HCT116 (cell line): ENCODE measurements at regions not wholly inside any gene's neighbourhood (a gene's known extent, or its start where the extent isn't known, plus 50 kb on each side); places are given as distances from the start of the nearest gene placed in this dataset.

Source experiments
- ATAC-seq: fragments of 200-7000 bp; cut with Tn5 transposase; 2 replicates; pipeline ENCODE4 v1.9.1; 2020; ENCODE audit warnings: mild to moderate bottlenecking, moderate library complexity
- BruUV-seq: library from RNA; stranded (reverse); fragments of 400-500 nt; replicated peaks from 2 replicates; lab custom pipeline; 2021; lab: Mats Ljungman, UMichigan
- CTCF ChIA-PET: fragments of 300-600 bp; sonication (Branson Sonifier 250); formaldehyde crosslinking; loops from one replicate; lab custom pipeline; 2021; ENCODE audit warnings: antibody characterized with exemption; lab: Charles Lee
- POLR2A ChIA-PET: fragments of 300-600, 350-600 bp; sonication (Branson Sonifier 250); formaldehyde crosslinking; loops from one replicate; lab custom pipeline; 2021; ENCODE audit warnings: antibody characterized with exemption; lab: Charles Lee
- RAD21 ChIA-PET, 2 experiments: fragments of 300-600 bp; sonication (Branson Sonifier 250); formaldehyde crosslinking; loops; one replicate each; lab custom pipeline; 2023; ENCODE audit warnings: low total read pairs in 2 of 2; ENCODE audit not compliant: uncharacterized antibody in 2 of 2, unreplicated experiment in 2 of 2, low non-redundant PET in 1 of 2; lab: Charles Lee
- DNase-seq: peaks from one replicate; pipeline ENCODE4 v3.0.0-alpha.2; 2010; ENCODE audit warnings: low read depth, low spot score
- H2AFZ ChIP-seq: fragments of 200-600 bp; shearing (Covaris generic), sonication (generic); 2 replicates; pipeline ENCODE4 v1.6.1; 2017; ENCODE audit warnings: low read depth, mixed run types, mixed read lengths, antibody characterized with exemption, low read length; ENCODE audit not compliant: poor library complexity, severe bottlenecking
- H3K27ac ChIP-seq: 2 replicates; pipeline ENCODE4 v1.5.1; 2012; ENCODE audit warnings: low read depth, low read length
- H3K27me3 ChIP-seq: fragments of 200-600 bp; sonication (generic); 2 replicates; pipeline ENCODE4 v1.6.1; 2016; ENCODE audit warnings: mixed run types, low read length, mixed read lengths; ENCODE audit not compliant: insufficient read depth
- H3K36me3 ChIP-seq, 2 experiments: fragments of 200-500 bp in 1 of 2; fragments of 200-600 bp in 1 of 2; sonication (Bioruptor generic) in 1 of 2; sonication (generic) in 1 of 2; 2 replicates each; pipeline versions ENCODE4 v1.5.1 to v1.6.1; 2014 to 2016; ENCODE audit warnings: low read length in 2 of 2, inconsistent platforms in 1 of 2, mixed read lengths in 1 of 2, mixed run types in 1 of 2; ENCODE audit not compliant: insufficient read depth in 2 of 2, control insufficient read depth in 1 of 2
- H3K4me1 ChIP-seq, 2 experiments: fragments of 200-600 bp in 1 of 2; sonication (generic) in 1 of 2; 2 replicates each; pipeline versions ENCODE4 v1.5.1 to v1.6.1; 2012 to 2017; ENCODE audit warnings: low read length in 2 of 2, inconsistent platforms in 1 of 2, mild to moderate bottlenecking in 1 of 2, mixed read lengths in 1 of 2, mixed run types in 1 of 2, moderate library complexity in 1 of 2; ENCODE audit not compliant: insufficient read depth in 2 of 2, control insufficient read depth in 1 of 2
- H3K4me2 ChIP-seq: fragments of 200-600 bp; sonication (generic); 2 replicates; pipeline ENCODE4 v1.6.1; 2017; ENCODE audit warnings: mixed run types, low read length, mixed read lengths
- H3K4me3 ChIP-seq, 2 experiments: fragments of 200-600 bp in 1 of 2; sonication (generic) in 1 of 2; replicated peaks in 1 of 2; 2 replicates each; pipeline ENCODE4 v1.5.1; 2011 to 2016; ENCODE audit warnings: low read length in 2 of 2, control low read depth in 1 of 2, low read depth in 1 of 2, mild to moderate bottlenecking in 1 of 2, mixed read lengths in 1 of 2, mixed run types in 1 of 2
- H3K79me2 ChIP-seq: fragments of 200-600 bp; sonication (generic); 2 replicates; pipeline ENCODE4 v1.6.1; 2017; ENCODE audit warnings: mild to moderate bottlenecking, mixed run types, low read length, moderate library complexity, mixed read lengths; ENCODE audit not compliant: insufficient read depth
- H3K9ac ChIP-seq: fragments of 200-600 bp; sonication (generic); 2 replicates; pipeline ENCODE4 v1.6.1; 2016; ENCODE audit warnings: low read length, mixed read lengths
- H3K9me2 ChIP-seq: fragments of 200-600 bp; sonication (generic), shearing (Covaris generic); 2 replicates; pipeline ENCODE4 v1.6.1; 2017; ENCODE audit warnings: mixed run types, mild to moderate bottlenecking, moderate library complexity; ENCODE audit not compliant: insufficient read depth
- H3K9me3 ChIP-seq, 2 experiments: fragments of 200-500 bp in 1 of 2; fragments of 200-600 bp in 1 of 2; sonication (Bioruptor generic) in 1 of 2; sonication (generic) in 1 of 2; 2 replicates each; pipeline ENCODE4 v1.6.1; 2014 to 2017; ENCODE audit warnings: low read length in 2 of 2, mixed read lengths in 2 of 2, inconsistent platforms in 1 of 2, low read depth in 1 of 2, mild to moderate bottlenecking in 1 of 2, mixed run types in 1 of 2, moderate library complexity in 1 of 2; ENCODE audit not compliant: control insufficient read depth in 1 of 2, insufficient read depth in 1 of 2
- H4K20me1 ChIP-seq: fragments of 200-600 bp; sonication (generic), shearing (Covaris generic); 2 replicates; pipeline ENCODE4 v1.6.1; 2017; ENCODE audit warnings: mixed run types, mild to moderate bottlenecking, moderate library complexity; ENCODE audit not compliant: insufficient read depth
- CBX3 ChIP-seq: IDR thresholded peaks from 2 replicates; pipeline ENCODE4 v1.6.1; 2012; ENCODE audit warnings: low read depth
- EZH2 ChIP-seq: fragments of 200-600 bp; sonication (generic); IDR thresholded peaks from 2 replicates; pipeline ENCODE4 v1.6.1; 2017; ENCODE audit warnings: antibody characterized with exemption, mixed run types
- FOSL1 ChIP-seq: IDR thresholded peaks from 2 replicates; pipeline ENCODE4 v1.6.1; 2012; ENCODE audit warnings: low read depth
- POLR2AphosphoS5 ChIP-seq: IDR thresholded peaks from 2 replicates; pipeline ENCODE4 v1.6.1; 2011; ENCODE audit warnings: mild to moderate bottlenecking, low read depth, low read length, moderate library complexity
- SIN3A ChIP-seq: IDR thresholded peaks from 2 replicates; pipeline ENCODE4 v1.6.1; 2012; ENCODE audit warnings: low read depth
- ZFX ChIP-seq: fragments of 450-650 bp; IDR thresholded peaks from 2 replicates; pipeline ENCODE4 v1.6.1; 2017
- ZNF274 ChIP-seq: fragments of 200-500 bp; sonication (Bioruptor generic); IDR thresholded peaks from 2 replicates; pipeline ENCODE4 v1.6.1; 2014; ENCODE audit warnings: mild to moderate bottlenecking, low read depth, low read length, inconsistent platforms
- intact Hi-C: fragments of 100-400 bp; cut with micrococcal nuclease; formaldehyde crosslinking; loops from 2 replicates; pipeline ENCODE4 v1.10.0; 2022
- TF ChIP-seq, protein P1 (sequence below): IDR thresholded peaks from 2 replicates; pipeline ENCODE4 v1.6.1; 2011; ENCODE audit warnings: mild to moderate bottlenecking, low read length, moderate library complexity; ENCODE audit not compliant: insufficient replicate concordance; ENCODE audit errors: extremely low read depth
- TF ChIP-seq, protein P2 (sequence below), 3 experiments: fragments of 200-600 bp in 1 of 3; sonication (generic) in 1 of 3; IDR thresholded peaks in 2 of 3; conservative IDR thresholded peaks in 1 of 3; 2 replicates each; pipeline ENCODE4 v1.5.1; 2012 to 2017; ENCODE audit warnings: low read depth in 2 of 3, low read length in 2 of 3, antibody characterized with exemption in 1 of 3, borderline replicate concordance in 1 of 3, control low read depth in 1 of 3, mild to moderate bottlenecking in 1 of 3, mixed read lengths in 1 of 3, mixed run types in 1 of 3, moderate library complexity in 1 of 3; ENCODE audit not compliant: insufficient read depth in 1 of 3

DNA sequence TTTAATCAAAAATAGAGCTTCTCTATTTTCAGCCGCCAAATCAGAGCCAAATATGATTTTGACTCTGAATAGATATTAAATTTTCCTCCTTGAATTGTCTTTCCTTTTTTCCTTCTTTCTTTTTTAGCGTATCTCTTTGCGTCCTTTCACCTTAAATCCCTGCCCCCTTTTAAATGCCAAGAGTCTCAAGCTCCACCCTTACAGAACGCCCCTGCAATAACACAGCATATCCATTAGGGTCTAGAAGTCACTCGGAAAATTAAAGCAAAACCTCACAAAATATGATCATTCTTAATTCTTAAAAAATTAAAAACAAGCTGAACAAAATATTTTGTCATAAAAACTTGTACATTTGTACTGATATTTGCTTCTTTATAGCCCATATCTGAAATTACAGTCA is 51.3 kb upstream of the GRM8 start:
- Histone ChIP-seq H3K4me1 (no peaks in the 10 kb centered on the region), H3K79me2 (no peaks in the 10 kb centered on the region), H3K27ac (no peak overlapping the region), H3K9ac (no peak overlapping the region), H3K4me2 (no peak overlapping the region), H4K20me1 (no peaks in the 10 kb centered on the region), H3K4me3 (no peak overlapping the region), H2AFZ (no peak overlapping the region), H3K27me3 (no peaks in the 10 kb centered on the region), H3K9me2 (no peaks in the 10 kb centered on the region)
- intact Hi-C loops, result no loop called here
- BruUV-seq, result no TSS peak
- POLR2A ChIA-PET, result no interaction called here
- CTCF ChIA-PET, result interaction anchor here (1.5 kb wide), 1 partner anchor 46 kb away, joined by 3 read pairs; no protein-coding TSS in a partner anchor
- TF ChIP-seq, protein P1, sequence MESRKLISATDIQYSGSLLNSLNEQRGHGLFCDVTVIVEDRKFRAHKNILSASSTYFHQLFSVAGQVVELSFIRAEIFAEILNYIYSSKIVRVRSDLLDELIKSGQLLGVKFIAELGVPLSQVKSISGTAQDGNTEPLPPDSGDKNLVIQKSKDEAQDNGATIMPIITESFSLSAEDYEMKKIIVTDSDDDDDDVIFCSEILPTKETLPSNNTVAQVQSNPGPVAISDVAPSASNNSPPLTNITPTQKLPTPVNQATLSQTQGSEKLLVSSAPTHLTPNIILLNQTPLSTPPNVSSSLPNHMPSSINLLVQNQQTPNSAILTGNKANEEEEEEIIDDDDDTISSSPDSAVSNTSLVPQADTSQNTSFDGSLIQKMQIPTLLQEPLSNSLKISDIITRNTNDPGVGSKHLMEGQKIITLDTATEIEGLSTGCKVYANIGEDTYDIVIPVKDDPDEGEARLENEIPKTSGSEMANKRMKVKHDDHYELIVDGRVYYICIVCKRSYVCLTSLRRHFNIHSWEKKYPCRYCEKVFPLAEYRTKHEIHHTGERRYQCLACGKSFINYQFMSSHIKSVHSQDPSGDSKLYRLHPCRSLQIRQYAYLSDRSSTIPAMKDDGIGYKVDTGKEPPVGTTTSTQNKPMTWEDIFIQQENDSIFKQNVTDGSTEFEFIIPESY, result no peak
- TF ChIP-seq, protein P2, sequence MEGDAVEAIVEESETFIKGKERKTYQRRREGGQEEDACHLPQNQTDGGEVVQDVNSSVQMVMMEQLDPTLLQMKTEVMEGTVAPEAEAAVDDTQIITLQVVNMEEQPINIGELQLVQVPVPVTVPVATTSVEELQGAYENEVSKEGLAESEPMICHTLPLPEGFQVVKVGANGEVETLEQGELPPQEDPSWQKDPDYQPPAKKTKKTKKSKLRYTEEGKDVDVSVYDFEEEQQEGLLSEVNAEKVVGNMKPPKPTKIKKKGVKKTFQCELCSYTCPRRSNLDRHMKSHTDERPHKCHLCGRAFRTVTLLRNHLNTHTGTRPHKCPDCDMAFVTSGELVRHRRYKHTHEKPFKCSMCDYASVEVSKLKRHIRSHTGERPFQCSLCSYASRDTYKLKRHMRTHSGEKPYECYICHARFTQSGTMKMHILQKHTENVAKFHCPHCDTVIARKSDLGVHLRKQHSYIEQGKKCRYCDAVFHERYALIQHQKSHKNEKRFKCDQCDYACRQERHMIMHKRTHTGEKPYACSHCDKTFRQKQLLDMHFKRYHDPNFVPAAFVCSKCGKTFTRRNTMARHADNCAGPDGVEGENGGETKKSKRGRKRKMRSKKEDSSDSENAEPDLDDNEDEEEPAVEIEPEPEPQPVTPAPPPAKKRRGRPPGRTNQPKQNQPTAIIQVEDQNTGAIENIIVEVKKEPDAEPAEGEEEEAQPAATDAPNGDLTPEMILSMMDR (IDR thresholded peaks at IDR 0.05 in 2 of 3, conservative IDR thresholded peaks at IDR 0.05 in 1 of 3; ENCODE audit: borderline replicate concordance in 1 of 3, insufficient read depth in 1 of 3, low read depth in 2 of 3, low read length in 2 of 3), result peak in 2 of 3 experiments; percentile 16 to 31; a peak in 2 of 6 replicates
- TF ChIP-seq, all 23 proteins: peak for 1
- H3K36me3 ChIP-seq, result no peaks in the 10 kb centered on the region
- RAD21 ChIA-PET, result no interaction called here
- ATAC-seq, result peak; percentile 64; the same call in 1 of the 2 replicates
- no peaks in the 10 kb centered on the region for H3K9me3 ChIP-seq
- no peak for DNase-seq

DNA sequence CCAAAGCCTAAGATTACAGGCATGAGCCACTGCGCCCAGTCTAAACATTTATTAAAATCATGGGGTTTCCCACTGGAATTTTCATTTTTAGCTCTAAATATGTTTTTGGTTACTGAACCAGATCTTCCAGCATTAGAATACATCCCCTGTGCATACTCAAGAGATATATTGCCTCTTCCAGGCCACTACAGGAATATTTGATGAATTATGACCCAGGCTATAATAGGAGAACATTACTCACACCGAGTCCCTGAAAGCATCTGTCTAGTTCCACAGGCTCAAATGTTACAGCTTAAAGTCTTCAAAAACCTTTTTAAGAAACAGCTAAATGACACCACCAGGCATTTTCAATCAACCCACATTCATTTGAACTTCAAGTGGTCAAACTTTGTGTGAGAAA is 50.4 kb upstream of the GRM8 start:
- Histone ChIP-seq H3K36me3 (no peaks in the 10 kb centered on the region), H3K27ac (no peak overlapping the region), H3K9ac (no peak overlapping the region), H3K27me3 (no peaks in the 10 kb centered on the region), H2AFZ (no peak overlapping the region), H3K4me2 (no peak overlapping the region), H3K79me2 (no peaks in the 10 kb centered on the region), H3K4me1 (no peaks in the 10 kb centered on the region), H3K9me3 (no peaks in the 10 kb centered on the region), H3K9me2 (no peaks in the 10 kb centered on the region), H4K20me1 (no peaks in the 10 kb centered on the region), H3K4me3 (no peak overlapping the region)
- ATAC-seq (no peak), DNase-seq (no peak)
- ChIA-PET CTCF (no interaction called here), POLR2A (no interaction called here), RAD21 (no interaction called here)
- intact Hi-C loops, result no loop called here
- no TSS peak for BruUV-seq
- no peak for TF ChIP-seq POLR2AphosphoS5
- no peak for TF ChIP-seq ZNF274
- TF ChIP-seq, protein P1, result no peak
- TF ChIP-seq EZH2, result no peak
- no peak for TF ChIP-seq FOSL1
- no peak for TF ChIP-seq SIN3A
- TF ChIP-seq CBX3, result no peak
- no peak for TF ChIP-seq ZFX
